ENCODE measurements at regions not wholly inside any gene's neighbourhood (a gene's known extent, or its start where the extent isn't known, plus 50 kb on each side); places are given as distances from the start of the nearest gene placed in this dataset.

GRCh38 chr16:20141956-20142355, 68.3 kb upstream of the GPR139 start:
- WGBS, 3 donors = 64 to 66% (median 65%) methylated on average over 7 of the region's 7 CpGs
- Histone ChIP-seq H3K9me3 (no peaks in the 10 kb centered on the region), H3K27me3 (ENCODE audit: insufficient read depth in 3 of 3, low read length in 2 of 3) (no peaks in the 10 kb centered on the region), H3K4me3 (no peak overlapping the region), H3K4me1 (no peaks in the 10 kb centered on the region), H3K27ac (no peak overlapping the region), H3K36me3 (ENCODE audit: insufficient read depth in 1 of 2, low read depth in 1 of 2) (no peaks in the 10 kb centered on the region)
- ATAC-seq (no peak), DNase-seq (no peak)
- TF ChIP-seq CTCF (IDR thresholded peaks at IDR 0.05) = no peak
- intact Hi-C loops (cut with DNase I) = no loop called here

DNA sequence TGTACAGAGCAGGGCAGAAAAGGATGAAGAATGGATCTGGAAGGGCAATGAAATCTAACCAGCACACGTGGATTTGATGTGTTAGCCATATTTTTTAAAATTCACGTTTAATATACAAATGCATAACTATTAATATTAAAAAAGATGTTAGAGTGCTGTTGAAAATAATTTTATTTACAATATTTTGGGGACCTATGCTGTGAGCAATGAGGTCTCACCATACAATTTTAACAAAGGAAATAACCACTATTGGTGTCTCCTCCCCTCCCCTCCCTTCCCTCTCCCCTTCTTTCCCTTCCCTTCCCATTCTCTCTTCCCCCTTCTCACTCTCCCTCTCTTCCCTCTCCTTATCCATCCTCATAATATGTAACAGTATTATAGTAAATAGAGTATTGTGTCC, 64.2 kb upstream of the GPR139 start:
- no peaks in the 10 kb centered on the region for H3K4me1 ChIP-seq
- DNase-seq (no peak), ATAC-seq (no peak)
- no peak overlapping the region for H3K4me3 ChIP-seq
- H3K36me3 ChIP-seq (ENCODE audit: insufficient read depth in 1 of 2, low read depth in 1 of 2) = no peaks in the 10 kb centered on the region
- 69 to 70% (median 69%) methylated on average over 2 of the region's 2 CpGs for WGBS, 3 donors
- no peaks in the 10 kb centered on the region for H3K27me3 ChIP-seq (ENCODE audit: insufficient read depth in 3 of 3, low read length in 2 of 3)
- intact Hi-C loops (cut with DNase I) = no loop called here
- TF ChIP-seq CTCF (IDR thresholded peaks at IDR 0.05) = no peak
- H3K9me3 ChIP-seq = no peaks in the 10 kb centered on the region
- H3K27ac ChIP-seq = no peak overlapping the region

- no peak for TF ChIP-seq CTCF (IDR thresholded peaks at IDR 0.05)
Measured at GRCh38 chr16:20137194-20137593, 63.5 kb upstream of the GPR139 start.

GRCh38 chr16:20136446-20136968, 62.8 kb upstream of the GPR139 start:
- DNase-seq (no peak), ATAC-seq (no peak)
- no peak for TF ChIP-seq CTCF (IDR thresholded peaks at IDR 0.05)
- Histone ChIP-seq H3K9me3 (peaks cover 2% of the 10 kb centered on the region), H3K4me3 (no peak overlapping the region), H3K27ac (no peak overlapping the region), H3K27me3 (ENCODE audit: insufficient read depth in 3 of 3, low read length in 2 of 3) (no peaks in the 10 kb centered on the region), H3K4me1 (no peaks in the 10 kb centered on the region), H3K36me3 (ENCODE audit: insufficient read depth in 1 of 2, low read depth in 1 of 2) (no peaks in the 10 kb centered on the region)
- WGBS, 3 donors = 63 to 68% (median 63%) methylated on average over 2 of the region's 2 CpGs
- intact Hi-C loops (cut with DNase I) = no loop called here

More at GRCh38 chr16:20137194-20137593, 63.5 kb upstream of the GPR139 start:
- Histone ChIP-seq H3K27me3 (ENCODE audit: insufficient read depth in 3 of 3, low read length in 2 of 3) (no peaks in the 10 kb centered on the region), H3K36me3 (ENCODE audit: insufficient read depth in 1 of 2, low read depth in 1 of 2) (no peaks in the 10 kb centered on the region), H3K4me3 (no peak overlapping the region), H3K4me1 (no peaks in the 10 kb centered on the region), H3K27ac (no peak overlapping the region), H3K9me3 (no peaks in the 10 kb centered on the region)
- no peak for DNase-seq
- WGBS, 3 donors = 65 to 70% (median 66%) methylated on average over 5 of the region's 5 CpGs
- intact Hi-C loops (cut with DNase I) = no loop called here
- ATAC-seq = no peak

DNA sequence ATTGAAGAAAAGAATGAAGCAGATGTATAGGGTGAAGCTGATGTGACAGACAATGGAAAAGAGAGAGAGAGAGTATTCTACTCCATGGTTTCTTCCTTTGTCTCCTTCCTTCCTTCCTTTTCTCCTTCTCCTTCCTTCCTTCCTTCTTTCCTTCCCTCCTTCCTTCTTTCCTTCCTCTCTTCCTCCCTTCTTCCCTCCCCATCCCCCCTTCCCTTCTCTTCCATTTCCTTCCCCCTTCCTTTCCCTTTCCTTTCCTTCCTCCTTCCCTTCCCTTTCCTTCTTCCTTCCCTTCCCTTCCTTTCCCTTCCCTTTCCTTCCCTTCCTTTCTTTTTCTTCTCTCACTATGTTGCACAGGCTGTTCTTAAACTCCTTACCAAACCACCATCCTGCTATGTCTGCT, 55.7 kb upstream of the GPR139 start:
- Histone ChIP-seq H3K36me3 (ENCODE audit: insufficient read depth in 1 of 2, low read depth in 1 of 2) (no peaks in the 10 kb centered on the region), H3K27me3 (ENCODE audit: insufficient read depth in 3 of 3, low read length in 2 of 3) (no peaks in the 10 kb centered on the region), H3K4me1 (no peaks in the 10 kb centered on the region), H3K4me3 (no peak overlapping the region), H3K27ac (no peak overlapping the region), H3K9me3 (peaks cover 7% of the 10 kb centered on the region)
- intact Hi-C loops (cut with DNase I) = no loop called here
- TF ChIP-seq CTCF (IDR thresholded peaks at IDR 0.05) = no peak
- DNase-seq (no peak), ATAC-seq (no peak)

All from psoas muscle (tissue), 7 donors.